ENCODE measurements at regions not wholly inside any gene's neighbourhood (a gene's known extent, or its start where the extent isn't known, plus 50 kb on each side); places are given as distances from the start of the nearest gene placed in this dataset.
A peak's percentile ranks its signal among the peaks of the same experiment; 100 is the strongest.
"Not testable (repeated sequence)": the region's sequence is repeated elsewhere in the genome, so short reads cannot be mapped to it uniquely, and the experiment has no call there.

GRCh38 chr5:101316401-101316800 is 413.3 kb upstream of the ST8SIA4 start:
- not testable (repeated sequence) for DNase-seq

- peak in 2 of 3 experiments; percentile 48 to 72 for DNase-seq
Measured at GRCh38 chr5:101306391-101307137, 403.5 kb upstream of the ST8SIA4 start.

DNA sequence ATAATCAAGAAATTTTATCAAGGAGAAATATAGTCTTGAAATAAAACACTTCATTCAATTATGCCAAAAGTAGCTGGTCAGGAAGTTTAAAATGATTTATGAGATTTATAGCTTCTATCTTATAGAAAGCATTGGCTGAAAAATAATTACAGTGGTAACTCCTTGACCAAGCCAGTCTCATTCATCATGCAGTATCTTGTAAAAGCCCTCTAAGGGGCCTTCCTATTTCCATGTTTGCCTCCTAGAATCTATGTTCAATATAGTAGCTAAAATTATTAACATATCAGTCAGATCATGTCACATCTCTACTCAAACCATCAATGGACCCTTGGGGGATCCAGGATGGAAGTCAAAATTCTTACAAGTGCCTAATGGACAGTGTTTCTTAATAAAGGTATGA is 393.4 kb upstream of the ST8SIA4 start:
- DNase-seq = no peak

GRCh38 chr5:101292199-101292598 is 389.1 kb upstream of the ST8SIA4 start:
- no peak for DNase-seq

GRCh38 chr5:101290761-101291160 is 387.7 kb upstream of the ST8SIA4 start:
- DNase-seq = not testable (repeated sequence)

- DNase-seq = no peak
Measured at GRCh38 chr5:101288633-101289032, 385.6 kb upstream of the ST8SIA4 start.

DNA sequence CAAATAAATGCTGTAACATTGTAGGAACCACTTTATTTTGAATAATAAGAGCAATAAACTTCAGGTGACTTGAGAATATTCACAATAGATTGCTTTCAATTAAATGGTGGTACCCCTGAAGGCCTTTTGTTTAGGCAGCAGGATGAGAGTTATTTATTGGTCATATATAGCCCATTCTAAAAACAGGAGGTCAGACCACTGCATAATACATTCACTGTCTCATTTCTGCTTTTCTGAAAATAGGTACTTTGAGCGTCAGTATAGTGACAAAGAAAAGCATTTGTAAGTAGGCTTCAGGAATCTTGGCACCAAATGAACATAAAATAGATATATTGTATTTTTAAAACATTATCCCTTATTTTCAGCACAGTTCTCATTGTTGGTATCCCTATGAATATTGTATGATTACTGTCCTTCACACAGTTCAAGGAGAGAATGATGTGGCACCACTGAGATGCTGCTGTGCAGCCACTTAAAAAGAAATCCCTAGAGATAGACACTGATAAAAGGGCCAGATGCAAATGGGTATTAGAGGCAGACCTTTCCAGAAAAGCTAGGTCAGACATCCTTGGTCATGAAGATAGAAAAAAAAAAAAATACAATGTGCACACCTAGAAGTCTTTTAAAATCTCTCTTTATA is 381.8 kb upstream of the ST8SIA4 start:
- DNase-seq = no peak

GRCh38 chr5:101283938-101284337 is 380.9 kb upstream of the ST8SIA4 start:
- not testable (repeated sequence) for DNase-seq

- no peak for DNase-seq
Measured at GRCh38 chr5:101278917-101279316, 375.8 kb upstream of the ST8SIA4 start.

DNA sequence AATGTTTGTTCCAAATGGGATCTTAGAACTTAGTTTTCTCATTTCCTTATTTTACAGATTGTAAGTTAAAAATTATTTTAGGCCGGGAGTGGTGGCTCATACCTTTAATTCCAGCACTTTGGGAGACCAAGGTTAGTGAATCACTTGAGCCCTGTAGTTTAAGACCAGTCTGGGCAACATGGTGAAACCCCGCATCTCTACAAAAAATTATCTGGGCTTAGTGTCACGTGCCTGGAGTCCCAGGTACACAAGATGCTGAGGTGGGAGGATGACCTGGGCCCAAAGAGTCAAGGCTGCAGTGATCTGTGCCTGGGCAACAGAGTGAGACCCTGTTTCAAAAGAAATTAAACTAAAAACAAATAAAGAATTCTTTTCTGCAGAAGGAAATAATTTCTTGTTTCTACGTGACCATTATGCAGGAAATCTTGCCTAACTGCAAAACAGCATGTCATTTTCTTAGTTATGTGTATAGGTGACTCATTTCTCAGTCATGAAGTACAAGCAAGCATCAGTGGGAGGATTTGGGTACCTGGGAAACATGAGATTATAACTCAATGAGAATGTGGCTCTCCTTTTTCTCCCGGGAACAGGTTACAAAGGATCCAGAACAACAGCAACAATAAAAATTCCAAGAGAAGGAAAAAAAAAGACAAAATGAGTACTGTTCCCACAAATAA is 375.1 kb upstream of the ST8SIA4 start:
- DNase-seq = no peak

DNA sequence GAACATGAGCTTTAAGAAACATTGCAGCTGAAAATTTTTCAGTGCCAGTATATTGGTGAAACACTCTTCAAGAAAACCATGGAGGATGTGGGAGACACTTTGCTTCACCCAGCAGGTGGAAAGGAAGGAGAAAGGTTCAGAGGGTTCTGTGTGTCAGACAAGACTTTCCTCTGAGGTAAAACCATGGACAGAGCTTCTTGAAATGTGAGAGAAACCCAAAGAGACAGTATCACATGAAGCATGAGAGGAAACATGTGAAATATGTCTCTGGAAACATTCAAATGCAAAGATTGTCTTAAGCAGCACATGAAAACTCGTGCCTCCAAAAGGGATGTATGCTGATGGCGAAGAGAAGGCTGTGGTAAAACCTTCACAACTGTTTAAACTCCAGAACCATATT is 368.9 kb upstream of the ST8SIA4 start:
- DNase-seq = no peak

DNA sequence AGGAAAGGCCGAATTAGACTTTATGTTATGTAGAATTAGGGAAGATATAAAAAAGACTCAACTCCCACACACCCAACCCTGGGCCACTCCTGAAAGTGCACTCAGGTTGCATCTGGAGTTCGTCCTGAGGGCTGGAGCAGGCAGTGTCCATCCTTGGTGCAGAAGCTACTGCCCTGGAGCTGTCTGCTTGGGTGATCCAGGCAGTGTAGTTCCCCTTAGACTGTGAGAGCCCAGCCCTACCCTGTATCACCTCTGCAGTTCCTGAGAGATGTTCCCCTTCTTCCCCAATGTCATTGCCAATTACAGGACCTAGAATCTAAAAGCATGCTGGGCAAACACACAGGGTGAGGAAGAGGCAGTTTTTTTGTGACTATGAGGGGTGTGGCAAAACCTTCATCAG is 368.3 kb upstream of the ST8SIA4 start:
- no peak for DNase-seq

GRCh38 chr5:101260857-101261256 is 357.8 kb upstream of the ST8SIA4 start:
- no peak for DNase-seq

DNA sequence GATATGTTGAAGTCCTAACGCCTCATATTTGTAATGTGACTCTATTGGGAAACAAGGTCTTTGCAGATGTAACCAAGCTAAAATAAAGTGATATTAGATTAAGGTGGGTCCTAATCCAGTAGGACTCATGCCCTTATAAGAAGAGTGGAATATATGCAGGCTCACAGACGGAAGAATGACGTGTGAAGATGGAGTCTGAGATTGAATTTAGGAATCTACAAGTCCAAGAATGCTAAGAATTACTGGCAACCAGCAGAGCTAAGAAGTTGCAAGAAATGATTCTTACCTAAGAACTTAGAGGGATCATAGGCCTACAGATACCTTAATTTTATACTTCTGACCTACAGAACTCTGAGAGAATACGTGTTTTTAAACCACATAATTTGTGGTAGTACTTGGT is 350.0 kb upstream of the ST8SIA4 start:
- DNase-seq = no peak

DNA sequence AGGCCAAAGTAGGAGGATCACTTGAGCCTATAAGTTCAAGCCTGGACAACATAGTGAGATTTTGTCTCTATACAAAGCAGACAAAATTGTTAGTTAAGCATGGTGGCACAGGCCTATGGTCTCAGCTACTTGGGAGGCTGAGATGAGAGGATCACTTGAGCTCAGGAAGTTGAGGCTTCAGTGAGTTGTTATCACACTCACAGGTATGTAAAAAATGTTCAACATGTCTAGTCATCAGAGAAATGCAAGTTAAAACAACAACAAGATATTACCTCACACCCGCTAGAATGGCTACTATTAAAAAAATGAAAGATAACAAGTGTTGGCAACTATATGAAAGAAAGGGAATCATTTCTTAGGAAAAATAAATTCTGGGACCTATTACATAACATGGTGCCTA is 341.5 kb upstream of the ST8SIA4 start:
- DNase-seq = no peak

GRCh38 chr5:101212942-101213514 is 309.9 kb upstream of the ST8SIA4 start:
- DNase-seq = no peak

GRCh38 chr5:101206534-101206933 is 303.5 kb upstream of the ST8SIA4 start:
- DNase-seq = no peak

GRCh38 chr5:101205065-101205464 is 302.0 kb upstream of the ST8SIA4 start:
- DNase-seq = not testable (repeated sequence)

DNA sequence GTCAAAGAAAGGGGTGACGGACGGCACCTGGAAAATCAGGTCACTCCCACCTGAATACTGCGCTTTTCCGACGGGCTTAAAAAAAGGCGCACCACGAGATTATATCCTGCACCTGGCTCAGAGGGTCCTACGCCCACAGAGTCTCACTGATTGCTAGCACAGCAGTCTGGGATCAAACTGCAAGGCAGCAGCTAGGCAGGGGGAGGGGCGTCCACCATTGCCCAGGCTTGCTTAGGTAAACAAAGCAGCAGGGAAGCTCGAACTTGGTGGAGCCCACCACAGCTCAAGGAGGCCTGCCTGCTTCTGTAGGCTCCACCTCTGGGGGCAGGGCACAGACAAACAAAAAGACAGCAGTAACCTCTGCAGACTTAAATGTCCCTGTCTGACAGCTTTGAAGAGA is 277.3 kb upstream of the ST8SIA4 start:
- not testable (repeated sequence) for DNase-seq

DNA sequence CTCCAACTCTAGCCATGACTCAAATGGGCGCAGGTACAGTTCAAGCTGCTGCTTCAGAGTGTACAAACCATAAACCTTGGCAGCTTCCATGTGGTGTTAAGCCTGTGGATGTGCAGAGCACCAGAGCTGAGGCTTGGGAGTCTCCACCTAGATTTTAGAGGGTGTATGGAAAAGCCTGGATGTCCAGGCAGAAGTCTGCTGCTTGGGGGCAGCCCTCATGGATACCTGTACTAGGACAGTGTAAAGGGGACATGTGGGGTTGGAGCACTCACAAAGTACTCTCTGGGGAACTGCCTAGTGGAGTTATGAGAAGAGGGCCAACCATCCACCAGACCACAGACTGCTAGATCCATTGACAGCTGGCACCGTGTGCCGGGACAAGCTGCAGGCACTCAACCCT is 273.5 kb upstream of the ST8SIA4 start:
- DNase-seq = no peak

GRCh38 chr5:101174981-101175380 is 271.9 kb upstream of the ST8SIA4 start:
- no peak for DNase-seq

DNA sequence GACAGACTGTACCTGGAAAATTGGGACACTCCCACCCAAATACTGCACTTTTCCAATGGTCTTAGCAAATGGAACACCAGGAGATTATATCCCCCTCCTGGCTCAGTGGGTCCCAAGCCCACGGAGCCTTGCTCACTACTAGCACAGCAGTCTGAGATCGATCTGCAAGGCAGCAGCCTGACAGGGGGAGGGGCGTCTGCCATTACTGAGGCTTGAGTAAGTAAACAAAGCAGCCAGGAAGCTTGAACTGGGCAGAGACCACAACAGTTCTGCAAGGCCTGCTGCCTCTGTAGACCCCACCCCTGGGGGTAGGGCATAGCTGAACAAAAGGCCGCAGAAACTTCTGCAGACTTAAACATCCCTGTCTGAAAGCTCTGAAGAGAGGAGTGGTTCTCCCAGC is 260.0 kb upstream of the ST8SIA4 start:
- no peak for DNase-seq

GRCh38 chr5:101160002-101160401 is 256.9 kb upstream of the ST8SIA4 start:
- no peak for DNase-seq

GRCh38 chr5:101159006-101159405 is 255.9 kb upstream of the ST8SIA4 start:
- DNase-seq = no peak
